WTC11 (cell line): ENCODE measurements at regions not wholly inside any gene's neighbourhood (a gene's known extent, or its start where the extent isn't known, plus 50 kb on each side); places are given as distances from the start of the nearest gene placed in this dataset.
A peak's percentile ranks its signal among the peaks of the same experiment; 100 is the strongest.
"Not testable (repeated sequence)": the region's sequence is repeated elsewhere in the genome, so short reads cannot be mapped to it uniquely, and the experiment has no call there.

Experiments
- ATAC-seq: fragments of 200-7000 bp; cut with Tn5 transposase; 2 replicates; pipeline ENCODE4 v1.10.0; 2021; ENCODE audit warnings: mild to moderate bottlenecking, moderate library complexity
- CTCF ChIA-PET: fragments of 300-600 bp; sonication (Branson Sonifier 250); formaldehyde crosslinking; loops from one replicate; lab custom pipeline; 2021; ENCODE audit warnings: antibody characterized with exemption; lab: Charles Lee
- POLR2A ChIA-PET: fragments of 350-600 bp; sonication (Branson Sonifier 250); formaldehyde crosslinking; loops from one replicate; lab custom pipeline; 2021; ENCODE audit warnings: antibody characterized with exemption; lab: Charles Lee
- DNase-seq: peaks from one replicate; pipeline ENCODE4 v3.0.0; 2021; ENCODE audit warnings: low spot score
- H3K27ac Mint-ChIP-seq: 2 replicates; pipeline ENCODE4 v1.8.0; 2021; ENCODE audit warnings: mixed read lengths
- H3K27me3 Mint-ChIP-seq: 2 replicates; pipeline ENCODE4 v1.8.0; 2021; ENCODE audit warnings: low read depth, mild to moderate bottlenecking, moderate library complexity, mixed read lengths
- H3K36me3 Mint-ChIP-seq: 2 replicates; pipeline ENCODE4 v1.8.0; 2021; ENCODE audit warnings: mixed read lengths
- H3K4me1 Mint-ChIP-seq: 2 replicates; pipeline ENCODE4 v1.8.0; 2022; ENCODE audit warnings: mixed read lengths
- H3K4me3 Mint-ChIP-seq: 2 replicates; pipeline ENCODE4 v1.8.0; 2021; ENCODE audit warnings: mild to moderate bottlenecking, moderate library complexity, mixed read lengths
- H3K9me3 Mint-ChIP-seq: 2 replicates; pipeline ENCODE4 v1.8.0; 2021; ENCODE audit warnings: mixed read lengths
- ETV6 ChIP-seq: sonication (generic); formaldehyde crosslinking; IDR thresholded peaks from 2 replicates; pipeline ENCODE4 v1.8.1; 2022; ENCODE audit warnings: mild to moderate bottlenecking, missing genetic modification reagents
- IRF2 ChIP-seq: sonication (generic); formaldehyde crosslinking; IDR thresholded peaks from 2 replicates; pipeline ENCODE4 v1.8.0; 2022; ENCODE audit warnings: low read depth, missing genetic modification reagents, borderline replicate concordance
- MXD4 ChIP-seq: fragments of 250-450 bp; sonication (Bioruptor Pico); IDR thresholded peaks from 2 replicates; pipeline ENCODE4 v1.8.0; 2021; ENCODE audit warnings: mild to moderate bottlenecking, moderate library complexity, borderline replicate concordance
- MYBL2 ChIP-seq: sonication (generic); formaldehyde crosslinking; IDR thresholded peaks from 2 replicates; pipeline ENCODE4 v1.8.1; 2023; ENCODE audit warnings: mild to moderate bottlenecking, moderate library complexity, missing genetic modification reagents
- NR1H2 ChIP-seq: sonication (generic); formaldehyde crosslinking; IDR thresholded peaks from 2 replicates; pipeline ENCODE4 v1.9.0; 2021; ENCODE audit warnings: mild to moderate bottlenecking, moderate library complexity, missing genetic modification reagents
- OVOL2 ChIP-seq: fragments of 250-450 bp; sonication (Bioruptor Pico); IDR thresholded peaks from 2 replicates; pipeline ENCODE4 v1.9.0; 2021; ENCODE audit warnings: mild to moderate bottlenecking, borderline replicate concordance
- RELA ChIP-seq: sonication (generic); formaldehyde crosslinking; IDR thresholded peaks from 2 replicates; pipeline ENCODE4 v1.8.1; 2022; ENCODE audit warnings: missing genetic modification reagents, mild to moderate bottlenecking, borderline replicate concordance
- TEAD1 ChIP-seq: sonication (generic); formaldehyde crosslinking; IDR thresholded peaks from 2 replicates; pipeline ENCODE4 v1.8.0; 2022; ENCODE audit warnings: mild to moderate bottlenecking, missing genetic modification reagents
- TEAD4 ChIP-seq: sonication (generic); formaldehyde crosslinking; IDR thresholded peaks from 2 replicates; pipeline ENCODE4 v1.8.0; 2022; ENCODE audit warnings: mild to moderate bottlenecking, missing genetic modification reagents
- ZNF416 ChIP-seq: fragments of 250-450 bp; sonication (Bioruptor Pico); IDR thresholded peaks from 2 replicates; pipeline ENCODE4 v1.9.0; 2021; ENCODE audit warnings: mild to moderate bottlenecking, inconsistent platforms
- TF ChIP-seq, protein P1 (sequence below): fragments of 200-600 bp; IDR thresholded peaks from 2 replicates; pipeline ENCODE4 v1.8.0; 2022; ENCODE audit warnings: antibody characterized with exemption
- TF ChIP-seq, protein P2 (sequence below): sonication (generic); formaldehyde crosslinking; IDR thresholded peaks from 2 replicates; pipeline ENCODE4 v1.8.0; 2022; ENCODE audit warnings: mild to moderate bottlenecking, missing genetic modification reagents
- TF ChIP-seq, protein P3 (sequence below): sonication (generic); formaldehyde crosslinking; IDR thresholded peaks from 2 replicates; pipeline ENCODE4 v1.8.0; 2022; ENCODE audit warnings: missing genetic modification reagents
- TF ChIP-seq, protein P4 (sequence below): sonication (generic); formaldehyde crosslinking; IDR thresholded peaks from 2 replicates; pipeline ENCODE4 v1.8.1; 2022; ENCODE audit warnings: mild to moderate bottlenecking, missing genetic modification reagents, moderate library complexity, borderline replicate concordance
- TF ChIP-seq, protein P5 (sequence below): fragments of 250-450 bp; sonication (Bioruptor Pico); IDR thresholded peaks from 2 replicates; pipeline ENCODE4 v1.9.0; 2021; ENCODE audit warnings: moderate library complexity, mild to moderate bottlenecking, inconsistent platforms, borderline replicate concordance
- TF ChIP-seq, protein P6 (sequence below): sonication (generic); formaldehyde crosslinking; IDR thresholded peaks from 2 replicates; pipeline ENCODE4 v1.8.0; 2022; ENCODE audit warnings: mild to moderate bottlenecking, missing genetic modification reagents

DNA sequence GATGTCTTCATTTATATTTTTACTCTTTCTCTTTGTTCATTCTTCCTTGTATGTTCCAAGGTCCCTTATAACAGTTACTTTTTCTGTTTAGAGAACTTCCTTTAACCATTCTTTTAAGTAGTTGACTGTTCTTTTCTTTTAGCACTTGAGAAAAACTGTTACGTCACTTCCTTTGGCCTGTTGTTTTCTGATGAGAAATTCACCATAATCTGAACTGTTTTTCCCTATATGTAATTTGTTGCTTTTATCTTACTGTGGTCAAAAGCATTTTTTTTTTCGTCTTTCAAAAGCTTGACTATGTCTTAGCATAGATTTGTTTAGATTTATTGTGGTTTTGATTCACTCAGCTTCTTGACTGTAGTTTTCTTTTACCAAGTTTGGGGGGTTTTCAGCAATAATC is 1660.3 kb upstream of the PCDH10 start:
- DNase-seq = no peak
- TF ChIP-seq OVOL2 (CRISPR knock-in tag) (no peak), MYBL2 (CRISPR knock-in tag) (no peak), ETV6 (CRISPR knock-in tag) (no peak), IRF2 (no peak), TEAD4 (CRISPR knock-in tag) (no peak), MXD4 (CRISPR knock-in tag) (no peak), ZNF416 (CRISPR knock-in tag) (no peak), RELA (no peak), NR1H2 (CRISPR knock-in tag) (no peak)
- TF ChIP-seq, protein P1, sequence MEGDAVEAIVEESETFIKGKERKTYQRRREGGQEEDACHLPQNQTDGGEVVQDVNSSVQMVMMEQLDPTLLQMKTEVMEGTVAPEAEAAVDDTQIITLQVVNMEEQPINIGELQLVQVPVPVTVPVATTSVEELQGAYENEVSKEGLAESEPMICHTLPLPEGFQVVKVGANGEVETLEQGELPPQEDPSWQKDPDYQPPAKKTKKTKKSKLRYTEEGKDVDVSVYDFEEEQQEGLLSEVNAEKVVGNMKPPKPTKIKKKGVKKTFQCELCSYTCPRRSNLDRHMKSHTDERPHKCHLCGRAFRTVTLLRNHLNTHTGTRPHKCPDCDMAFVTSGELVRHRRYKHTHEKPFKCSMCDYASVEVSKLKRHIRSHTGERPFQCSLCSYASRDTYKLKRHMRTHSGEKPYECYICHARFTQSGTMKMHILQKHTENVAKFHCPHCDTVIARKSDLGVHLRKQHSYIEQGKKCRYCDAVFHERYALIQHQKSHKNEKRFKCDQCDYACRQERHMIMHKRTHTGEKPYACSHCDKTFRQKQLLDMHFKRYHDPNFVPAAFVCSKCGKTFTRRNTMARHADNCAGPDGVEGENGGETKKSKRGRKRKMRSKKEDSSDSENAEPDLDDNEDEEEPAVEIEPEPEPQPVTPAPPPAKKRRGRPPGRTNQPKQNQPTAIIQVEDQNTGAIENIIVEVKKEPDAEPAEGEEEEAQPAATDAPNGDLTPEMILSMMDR = no peak
- TF ChIP-seq, protein P2, sequence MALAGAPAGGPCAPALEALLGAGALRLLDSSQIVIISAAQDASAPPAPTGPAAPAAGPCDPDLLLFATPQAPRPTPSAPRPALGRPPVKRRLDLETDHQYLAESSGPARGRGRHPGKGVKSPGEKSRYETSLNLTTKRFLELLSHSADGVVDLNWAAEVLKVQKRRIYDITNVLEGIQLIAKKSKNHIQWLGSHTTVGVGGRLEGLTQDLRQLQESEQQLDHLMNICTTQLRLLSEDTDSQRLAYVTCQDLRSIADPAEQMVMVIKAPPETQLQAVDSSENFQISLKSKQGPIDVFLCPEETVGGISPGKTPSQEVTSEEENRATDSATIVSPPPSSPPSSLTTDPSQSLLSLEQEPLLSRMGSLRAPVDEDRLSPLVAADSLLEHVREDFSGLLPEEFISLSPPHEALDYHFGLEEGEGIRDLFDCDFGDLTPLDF (CRISPR knock-in tag) = no peak
- TF ChIP-seq, protein P3, sequence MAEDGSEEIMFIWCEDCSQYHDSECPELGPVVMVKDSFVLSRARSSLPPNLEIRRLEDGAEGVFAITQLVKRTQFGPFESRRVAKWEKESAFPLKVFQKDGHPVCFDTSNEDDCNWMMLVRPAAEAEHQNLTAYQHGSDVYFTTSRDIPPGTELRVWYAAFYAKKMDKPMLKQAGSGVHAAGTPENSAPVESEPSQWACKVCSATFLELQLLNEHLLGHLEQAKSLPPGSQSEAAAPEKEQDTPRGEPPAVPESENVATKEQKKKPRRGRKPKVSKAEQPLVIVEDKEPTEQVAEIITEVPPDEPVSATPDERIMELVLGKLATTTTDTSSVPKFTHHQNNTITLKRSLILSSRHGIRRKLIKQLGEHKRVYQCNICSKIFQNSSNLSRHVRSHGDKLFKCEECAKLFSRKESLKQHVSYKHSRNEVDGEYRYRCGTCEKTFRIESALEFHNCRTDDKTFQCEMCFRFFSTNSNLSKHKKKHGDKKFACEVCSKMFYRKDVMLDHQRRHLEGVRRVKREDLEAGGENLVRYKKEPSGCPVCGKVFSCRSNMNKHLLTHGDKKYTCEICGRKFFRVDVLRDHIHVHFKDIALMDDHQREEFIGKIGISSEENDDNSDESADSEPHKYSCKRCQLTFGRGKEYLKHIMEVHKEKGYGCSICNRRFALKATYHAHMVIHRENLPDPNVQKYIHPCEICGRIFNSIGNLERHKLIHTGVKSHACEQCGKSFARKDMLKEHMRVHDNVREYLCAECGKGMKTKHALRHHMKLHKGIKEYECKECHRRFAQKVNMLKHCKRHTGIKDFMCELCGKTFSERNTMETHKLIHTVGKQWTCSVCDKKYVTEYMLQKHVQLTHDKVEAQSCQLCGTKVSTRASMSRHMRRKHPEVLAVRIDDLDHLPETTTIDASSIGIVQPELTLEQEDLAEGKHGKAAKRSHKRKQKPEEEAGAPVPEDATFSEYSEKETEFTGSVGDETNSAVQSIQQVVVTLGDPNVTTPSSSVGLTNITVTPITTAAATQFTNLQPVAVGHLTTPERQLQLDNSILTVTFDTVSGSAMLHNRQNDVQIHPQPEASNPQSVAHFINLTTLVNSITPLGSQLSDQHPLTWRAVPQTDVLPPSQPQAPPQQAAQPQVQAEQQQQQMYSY (CRISPR knock-in tag) = no peak
- TF ChIP-seq, protein P4, sequence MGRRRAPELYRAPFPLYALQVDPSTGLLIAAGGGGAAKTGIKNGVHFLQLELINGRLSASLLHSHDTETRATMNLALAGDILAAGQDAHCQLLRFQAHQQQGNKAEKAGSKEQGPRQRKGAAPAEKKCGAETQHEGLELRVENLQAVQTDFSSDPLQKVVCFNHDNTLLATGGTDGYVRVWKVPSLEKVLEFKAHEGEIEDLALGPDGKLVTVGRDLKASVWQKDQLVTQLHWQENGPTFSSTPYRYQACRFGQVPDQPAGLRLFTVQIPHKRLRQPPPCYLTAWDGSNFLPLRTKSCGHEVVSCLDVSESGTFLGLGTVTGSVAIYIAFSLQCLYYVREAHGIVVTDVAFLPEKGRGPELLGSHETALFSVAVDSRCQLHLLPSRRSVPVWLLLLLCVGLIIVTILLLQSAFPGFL (CRISPR knock-in tag) = no peak
- TF ChIP-seq, protein P5, sequence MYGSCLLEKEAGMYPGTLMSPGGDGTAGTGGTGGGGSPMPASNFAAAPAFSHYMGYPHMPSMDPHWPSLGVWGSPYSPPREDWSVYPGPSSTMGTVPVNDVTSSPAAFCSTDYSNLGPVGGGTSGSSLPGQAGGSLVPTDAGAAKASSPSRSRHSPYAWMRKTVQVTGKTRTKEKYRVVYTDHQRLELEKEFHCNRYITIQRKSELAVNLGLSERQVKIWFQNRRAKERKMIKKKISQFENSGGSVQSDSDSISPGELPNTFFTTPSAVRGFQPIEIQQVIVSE (CRISPR knock-in tag) = no peak
- TF ChIP-seq, protein P6, sequence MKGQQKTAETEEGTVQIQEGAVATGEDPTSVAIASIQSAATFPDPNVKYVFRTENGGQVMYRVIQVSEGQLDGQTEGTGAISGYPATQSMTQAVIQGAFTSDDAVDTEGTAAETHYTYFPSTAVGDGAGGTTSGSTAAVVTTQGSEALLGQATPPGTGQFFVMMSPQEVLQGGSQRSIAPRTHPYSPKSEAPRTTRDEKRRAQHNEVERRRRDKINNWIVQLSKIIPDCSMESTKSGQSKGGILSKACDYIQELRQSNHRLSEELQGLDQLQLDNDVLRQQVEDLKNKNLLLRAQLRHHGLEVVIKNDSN (CRISPR knock-in tag) = no peak
- H3K4me1 Mint-ChIP-seq = no peaks in the 10 kb centered on the region
- no peak for ATAC-seq
- H3K27ac Mint-ChIP-seq = no peak overlapping the region
- H3K36me3 Mint-ChIP-seq = no peaks in the 10 kb centered on the region
- no peaks in the 10 kb centered on the region for H3K27me3 Mint-ChIP-seq
- ChIA-PET POLR2A (no interaction called here), CTCF (no interaction called here)
- H3K4me3 Mint-ChIP-seq = no peak overlapping the region
- H3K9me3 Mint-ChIP-seq = no peaks in the 10 kb centered on the region

DNA sequence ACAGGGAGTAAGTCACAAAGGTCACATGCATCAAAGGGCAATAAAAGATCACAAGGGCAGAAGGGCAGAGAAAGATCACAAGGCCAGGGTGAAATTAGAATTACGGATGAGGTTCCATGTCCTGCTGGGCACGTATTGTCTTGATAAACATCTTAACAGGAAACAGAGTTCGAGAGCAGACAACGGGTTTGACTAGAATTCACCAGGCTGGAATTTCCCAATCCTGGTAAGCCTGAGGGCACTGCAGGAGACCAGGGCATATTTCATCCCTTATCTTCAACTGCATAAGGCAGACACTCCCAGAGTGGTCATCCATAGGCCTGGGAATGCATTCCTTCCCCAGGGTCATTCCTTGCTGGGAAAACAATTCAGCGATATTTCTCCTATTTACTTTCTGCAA is 1652.9 kb upstream of the PCDH10 start:
- 0 out of 2 replicates have a peak, but pooled peaks have one; percentile 17 for TF ChIP-seq TEAD1 (CRISPR knock-in tag)
- ATAC-seq, H3K4me1 Mint-ChIP-seq, H3K4me3 Mint-ChIP-seq, H3K27ac Mint-ChIP-seq, POLR2A ChIA-PET, DNase-seq, CTCF ChIA-PET, H3K27me3 Mint-ChIP-seq: not testable (repeated sequence)
- Mint-ChIP-seq H3K36me3 (peaks cover 32% of the 10 kb centered on the region), H3K9me3 (peaks cover 38% of the 10 kb centered on the region)
